HG03060 (cell line): ENCODE measurements at regions not wholly inside any gene's neighbourhood (a gene's known extent, or its start where the extent isn't known, plus 50 kb on each side); places are given as distances from the start of the nearest gene placed in this dataset.

Experiments used
- ATAC-seq: cut with Tn5 transposase; IDR thresholded peaks from one replicate; pipeline ENCODE4 v1.9.1; 2021; ENCODE audit warnings: low read depth, moderate number of reproducible peaks; ENCODE audit not compliant: unreplicated experiment

DNA sequence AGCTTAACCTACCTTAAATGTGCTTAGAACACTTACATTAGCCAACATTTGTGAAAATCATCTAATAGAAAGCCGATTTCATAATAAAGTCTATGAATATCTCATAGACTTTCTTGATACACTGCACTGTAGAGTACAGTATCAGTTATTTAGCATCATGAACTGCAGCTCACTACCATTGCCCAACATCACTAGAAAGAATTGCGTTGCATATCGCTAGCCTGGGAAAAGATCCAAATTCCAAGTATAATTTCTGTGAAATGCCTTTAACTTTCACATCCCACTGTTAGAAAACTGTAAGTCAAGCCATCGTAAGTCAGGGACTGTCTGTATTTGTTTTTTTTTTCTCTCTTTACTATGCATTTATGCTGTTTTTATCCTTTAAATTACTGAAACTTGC is 918.6 kb upstream of the PABPC4L start:
- no peak for ATAC-seq

DNA sequence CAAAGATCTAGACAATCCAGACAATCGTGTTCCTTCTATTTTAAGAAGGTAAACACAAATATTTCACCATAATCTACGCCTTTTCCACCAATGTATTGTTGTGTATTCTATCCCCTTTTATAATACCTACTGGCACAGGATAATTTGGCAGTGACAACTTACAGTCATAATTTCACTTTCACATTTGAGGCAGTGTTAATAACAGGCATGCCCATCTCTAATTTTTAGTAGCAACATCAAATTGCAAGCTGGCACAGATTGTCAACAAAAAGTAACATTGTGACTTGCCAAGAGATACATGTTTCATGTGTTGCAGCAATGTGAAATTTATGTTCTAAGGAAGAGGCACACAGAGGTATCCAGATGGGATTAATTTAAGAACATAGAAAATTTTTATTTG is 912.5 kb upstream of the PABPC4L start:
- ATAC-seq = no peak

DNA sequence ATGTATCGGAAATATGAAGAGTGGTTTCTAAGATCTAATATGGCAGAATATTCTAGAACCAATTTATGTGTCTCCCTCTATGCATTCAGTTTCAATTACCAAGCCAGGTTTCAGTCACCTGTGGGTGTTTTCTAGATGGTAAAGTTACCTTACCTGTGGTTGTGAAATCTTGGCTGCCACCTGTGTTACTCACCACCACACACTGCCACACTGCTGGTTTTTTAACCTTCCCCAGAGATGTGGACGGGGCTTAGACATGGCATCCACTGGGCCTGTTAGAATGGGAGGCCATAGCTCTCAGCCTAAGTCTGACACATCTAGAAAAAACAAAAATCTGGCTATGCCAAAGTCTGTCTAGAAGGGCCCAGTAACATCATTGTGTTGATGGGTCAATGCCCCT is 896.5 kb upstream of the PABPC4L start:
- ATAC-seq = no peak

DNA sequence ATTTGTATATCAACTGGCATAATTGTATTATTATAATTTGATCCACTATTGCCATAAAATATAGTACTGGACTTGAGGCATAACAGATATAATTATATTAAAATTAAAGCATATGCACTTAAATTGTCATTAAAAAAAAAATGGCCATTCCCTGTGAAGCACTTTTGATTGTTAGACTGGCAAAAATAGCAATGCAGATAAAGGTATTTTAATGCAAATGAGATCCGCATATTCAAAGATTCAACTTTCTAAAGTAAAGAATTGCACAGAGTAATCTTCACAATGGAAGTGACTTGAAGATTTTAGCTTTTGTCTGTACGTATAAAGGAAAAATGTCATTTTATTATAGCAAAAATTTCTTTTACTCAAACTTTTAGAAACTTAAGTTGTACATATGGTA is 871.8 kb upstream of the PABPC4L start:
- no peak for ATAC-seq

DNA sequence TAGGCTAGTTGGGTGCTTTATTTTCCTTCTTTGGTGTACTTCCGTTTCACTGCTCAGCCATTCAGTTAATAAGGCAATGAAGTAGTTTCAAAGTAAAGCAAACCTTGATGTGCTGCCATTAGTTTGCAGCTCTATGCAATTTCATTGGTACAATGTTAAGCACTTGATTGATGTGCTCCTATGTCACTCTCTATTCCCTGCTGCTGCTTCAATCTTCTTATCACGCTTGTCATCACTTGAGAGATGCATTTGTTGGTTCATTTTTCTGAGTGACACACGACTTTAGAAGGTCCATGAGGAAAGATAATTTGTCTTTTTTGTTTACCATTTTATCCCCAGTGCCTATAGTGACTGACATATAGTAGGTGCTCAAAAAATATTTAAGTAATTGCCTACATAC is 871.0 kb upstream of the PABPC4L start:
- no peak for ATAC-seq

DNA sequence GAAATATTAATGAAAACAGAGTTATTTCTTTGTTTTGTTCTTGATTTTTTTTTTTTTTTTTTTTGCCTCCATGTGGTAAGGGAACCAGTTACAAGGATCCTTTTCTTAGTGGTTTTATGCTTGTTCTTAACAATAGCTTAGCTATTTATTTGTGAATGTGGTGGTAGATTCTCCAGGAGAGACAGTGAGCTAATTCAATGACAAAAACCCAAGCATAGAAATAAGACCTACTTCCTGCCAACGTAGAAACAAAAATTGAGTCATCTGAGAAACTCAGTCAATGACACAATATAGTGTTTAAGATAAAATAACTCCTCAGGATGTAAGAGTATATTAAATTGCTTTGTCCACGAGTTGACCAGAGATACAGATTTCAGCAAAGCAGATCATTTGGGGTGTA is 863.8 kb upstream of the PABPC4L start:
- no peak for ATAC-seq

DNA sequence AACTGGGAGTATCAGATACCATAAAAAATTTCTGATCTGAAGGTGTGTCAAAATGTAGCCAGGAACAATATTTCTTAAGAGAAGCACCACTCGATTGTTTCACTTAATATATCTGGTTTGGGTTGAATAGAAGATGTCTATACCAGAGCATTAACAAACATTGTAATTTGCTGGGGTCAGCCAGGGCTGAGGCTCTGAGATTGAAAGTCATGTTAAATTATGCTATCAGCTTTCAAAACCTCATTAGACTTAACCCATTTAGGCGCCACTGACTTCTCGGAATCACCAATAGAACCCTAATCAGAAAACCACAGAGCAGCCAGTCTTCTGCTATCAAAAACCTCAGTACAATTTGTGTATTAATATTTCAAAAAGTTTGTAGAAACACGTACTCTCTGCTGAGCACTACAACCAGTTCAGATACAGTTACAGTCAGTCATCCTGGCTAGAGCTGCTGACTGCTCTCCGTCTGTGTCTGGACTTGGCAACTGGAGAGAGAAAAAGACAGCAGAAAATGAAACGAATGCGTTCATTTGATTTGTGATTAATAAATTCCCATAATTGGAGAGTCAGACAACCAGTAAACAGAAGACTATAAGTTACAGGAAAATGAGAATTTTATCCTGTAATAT is 848.6 kb upstream of the PABPC4L start:
- no peak for ATAC-seq

DNA sequence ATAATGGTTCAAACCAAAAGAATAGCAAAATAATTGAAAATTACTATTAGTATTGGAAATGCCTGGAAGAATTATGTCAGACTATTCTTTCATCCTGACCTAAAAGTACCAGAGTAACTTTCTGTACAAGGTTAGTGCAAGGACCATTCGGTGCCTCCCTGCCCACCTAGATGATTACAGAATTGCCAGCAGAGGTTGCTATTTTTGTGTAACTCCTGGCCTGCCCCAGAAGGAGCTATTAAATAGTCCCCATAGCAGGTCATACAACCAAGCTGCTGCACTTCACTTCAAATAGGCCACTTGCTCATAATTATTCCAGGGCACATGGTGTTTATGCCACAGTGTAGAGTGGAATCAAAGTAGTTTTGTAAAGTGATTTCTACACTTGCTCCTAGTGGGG is 831.1 kb upstream of the PABPC4L start:
- ATAC-seq = no peak

DNA sequence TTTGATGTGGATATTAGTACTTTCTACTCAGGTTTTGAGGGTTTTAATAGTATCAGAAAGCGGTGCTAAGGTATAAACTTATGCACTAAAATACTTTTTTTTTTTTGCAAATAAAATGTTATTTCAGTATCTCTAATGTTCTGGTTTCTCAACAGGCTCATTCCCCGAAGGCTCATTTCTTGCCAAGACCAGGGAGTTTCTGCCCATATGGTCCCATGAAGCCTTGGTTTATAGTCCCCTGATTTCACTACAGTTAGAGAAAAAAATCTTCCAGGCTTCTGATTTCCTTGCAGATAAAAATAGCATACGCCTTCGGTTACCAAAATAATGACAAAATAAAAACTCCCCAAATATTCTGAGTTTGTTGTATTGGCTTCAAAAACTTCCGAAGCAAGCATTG is 814.2 kb upstream of the PABPC4L start:
- ATAC-seq = no peak

DNA sequence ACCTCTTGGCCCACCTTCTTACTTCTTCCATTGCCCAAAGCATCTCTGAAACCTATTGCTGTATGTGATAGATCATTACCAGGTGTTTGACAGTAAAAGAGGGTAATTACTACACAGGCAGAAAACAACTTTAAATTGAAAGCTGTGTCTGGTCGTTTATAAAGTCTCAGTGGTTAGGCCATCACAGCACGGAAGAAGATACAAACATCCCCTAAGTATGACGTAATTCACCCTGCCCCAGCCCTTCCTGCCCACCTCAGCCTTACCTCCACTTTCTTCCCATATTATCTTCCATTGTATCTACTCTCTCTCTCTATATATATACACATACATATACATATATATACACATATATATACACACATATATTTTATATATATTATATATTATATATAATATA is 805.8 kb upstream of the PABPC4L start:
- ATAC-seq = no peak

DNA sequence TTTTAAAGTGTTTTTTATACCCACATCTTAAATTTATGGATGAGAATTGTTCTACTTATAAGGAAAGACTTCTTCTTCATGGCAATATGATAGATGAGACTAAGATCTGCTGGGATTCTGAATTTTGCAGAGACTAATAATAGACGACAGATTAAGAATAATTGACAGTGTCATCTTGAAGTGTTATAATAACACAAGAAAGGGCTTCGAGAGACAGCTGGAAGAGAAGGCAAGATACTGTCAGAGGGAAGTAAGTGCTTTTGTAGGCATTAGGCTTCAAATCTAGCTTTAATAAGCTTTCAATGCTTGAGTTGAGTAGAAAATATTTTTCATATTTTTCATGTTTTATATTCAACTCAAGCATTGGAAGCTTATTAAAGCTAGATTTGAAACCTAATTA is 797.6 kb upstream of the PABPC4L start:
- no peak for ATAC-seq

DNA sequence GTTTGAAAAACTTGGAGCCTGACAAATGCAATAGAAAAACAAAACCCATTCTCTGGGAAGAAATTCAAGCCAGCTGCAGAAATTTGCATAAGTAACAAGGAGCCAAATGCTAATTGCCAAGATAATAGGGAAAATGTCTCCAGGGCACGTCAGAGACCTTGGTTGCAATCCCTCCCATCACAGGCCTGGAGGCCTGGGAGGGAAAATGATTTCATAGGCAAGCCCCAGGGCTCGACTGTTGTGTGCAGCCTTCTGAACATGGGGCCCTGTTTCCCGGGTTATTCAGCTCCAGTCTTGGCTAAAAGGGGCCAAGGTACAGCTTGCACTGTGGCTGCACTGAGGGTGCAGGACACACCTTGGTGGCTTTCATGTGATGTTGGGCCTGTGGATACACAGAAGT is 760.4 kb upstream of the PABPC4L start:
- no peak for ATAC-seq

DNA sequence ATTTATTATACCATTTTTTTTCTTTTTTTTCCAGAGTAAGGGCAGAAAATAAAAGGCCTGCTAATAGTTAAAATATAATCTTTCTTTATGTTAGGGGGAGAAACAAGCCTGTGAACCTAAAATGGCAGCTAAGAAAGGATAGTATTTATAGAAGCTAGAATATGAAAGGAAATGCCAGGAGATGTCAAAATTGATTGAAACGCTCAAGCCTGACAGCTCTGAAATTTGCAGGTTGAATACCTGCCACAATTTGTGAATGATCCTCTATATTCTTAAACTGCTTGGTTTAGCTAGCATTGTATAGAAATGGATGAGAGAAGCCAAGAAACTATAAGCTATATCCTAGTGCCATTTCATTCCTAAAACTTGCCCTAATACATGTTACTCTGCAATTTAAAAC is 757.3 kb upstream of the PABPC4L start:
- ATAC-seq = no peak

DNA sequence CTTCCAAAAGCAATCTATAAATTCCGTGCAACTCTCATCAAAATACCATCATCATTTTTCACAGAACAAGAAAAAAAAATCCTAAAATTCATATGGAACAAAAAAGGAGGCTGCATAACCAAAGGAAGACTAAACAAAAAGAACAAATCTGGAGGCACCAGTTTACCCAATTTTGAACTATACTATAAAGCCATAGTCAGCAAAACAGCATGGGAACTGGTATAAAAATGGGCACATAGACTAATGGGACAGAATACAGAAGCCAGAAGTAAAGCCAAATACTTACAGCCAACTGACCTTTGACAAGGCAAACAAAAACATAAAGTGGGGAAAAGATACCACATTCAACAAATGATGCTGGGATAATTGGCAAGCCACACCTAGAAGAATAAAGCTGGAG is 753.5 kb upstream of the PABPC4L start:
- no peak for ATAC-seq

DNA sequence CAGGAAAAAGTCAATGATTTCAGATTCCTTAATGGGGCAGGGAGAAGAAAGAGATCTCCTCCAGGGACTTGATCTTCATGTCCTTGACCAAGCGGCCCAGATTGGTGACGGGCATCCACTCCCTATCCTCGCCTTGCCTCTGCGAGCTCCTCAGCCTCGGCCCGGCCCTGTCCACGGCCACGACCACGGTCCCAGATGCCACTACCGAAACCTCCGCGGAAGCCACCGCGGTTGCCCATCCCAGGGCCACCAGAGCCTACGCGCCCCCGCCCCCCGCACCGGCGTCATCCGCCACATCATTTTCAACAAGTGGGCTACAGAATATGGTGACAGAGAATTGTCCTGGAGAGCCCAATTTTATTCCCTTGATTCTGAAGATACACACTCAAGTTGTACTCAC is 751.2 kb upstream of the PABPC4L start:
- ATAC-seq = no peak

DNA sequence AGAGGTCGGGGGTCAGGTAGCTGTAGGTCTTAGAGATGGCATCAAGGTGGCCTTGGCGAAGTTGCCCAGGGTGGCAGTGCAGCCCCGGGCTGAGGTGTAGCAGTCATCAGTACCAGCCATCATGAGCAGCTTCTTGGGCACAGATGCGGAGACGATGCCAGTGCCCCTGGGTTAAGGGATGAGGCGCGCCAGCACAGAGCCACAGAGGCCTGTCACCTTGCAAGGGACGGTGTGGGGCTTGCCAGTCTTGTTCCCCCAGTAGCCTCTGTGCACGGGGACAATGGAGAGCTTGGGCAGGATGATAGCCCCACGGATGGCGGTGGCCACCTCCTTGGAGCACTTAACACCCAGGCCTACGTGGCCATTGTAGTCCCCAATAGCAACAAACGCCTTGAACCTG is 750.7 kb upstream of the PABPC4L start:
- ATAC-seq = no peak

DNA sequence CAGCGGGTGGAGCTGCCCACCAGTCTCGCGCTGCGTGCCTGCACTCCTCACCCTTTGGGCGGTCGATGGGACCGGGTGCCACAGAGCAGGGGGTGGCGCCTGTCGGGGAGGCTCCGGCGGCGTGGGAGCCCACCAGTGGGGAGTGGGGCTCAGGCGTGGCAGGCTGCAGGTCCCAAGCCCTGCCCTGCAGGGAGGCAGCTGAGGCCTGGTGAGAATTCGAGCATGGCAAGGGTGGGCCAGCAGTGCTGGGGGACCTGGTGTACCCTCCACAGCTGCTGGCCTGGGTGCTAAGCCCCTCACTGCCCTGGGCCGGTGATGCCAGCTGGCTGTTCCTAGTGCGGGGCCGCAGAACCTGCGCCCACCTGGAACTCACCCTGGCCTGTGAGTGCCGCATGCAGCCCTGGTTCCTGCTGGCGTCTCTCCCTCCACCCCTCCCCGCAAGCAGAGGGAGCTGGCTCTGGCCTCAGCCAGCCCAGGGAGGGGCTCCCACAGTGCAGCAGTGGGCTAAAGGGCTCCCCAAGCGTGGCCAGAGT is 746.6 kb upstream of the PABPC4L start:
- ATAC-seq = no peak

DNA sequence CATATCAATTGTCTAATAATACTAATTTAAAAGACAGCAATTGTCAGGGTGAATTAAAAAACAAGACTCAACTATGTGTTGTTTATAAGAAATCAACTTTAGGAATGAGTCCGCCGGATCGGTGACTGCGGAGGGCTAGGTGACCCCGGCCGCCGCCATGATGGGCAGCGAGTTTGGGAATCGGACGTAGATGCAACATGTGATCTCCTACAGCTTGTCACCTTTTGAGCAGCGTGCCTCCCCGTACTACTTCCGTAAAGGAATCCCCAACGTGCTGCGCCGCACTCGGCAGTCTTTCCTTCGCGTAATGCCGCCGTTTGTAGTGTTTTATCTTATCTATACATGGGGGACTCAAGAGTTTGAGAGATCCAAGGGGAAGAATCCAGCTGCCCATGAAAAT is 742.5 kb upstream of the PABPC4L start:
- ATAC-seq = no peak

DNA sequence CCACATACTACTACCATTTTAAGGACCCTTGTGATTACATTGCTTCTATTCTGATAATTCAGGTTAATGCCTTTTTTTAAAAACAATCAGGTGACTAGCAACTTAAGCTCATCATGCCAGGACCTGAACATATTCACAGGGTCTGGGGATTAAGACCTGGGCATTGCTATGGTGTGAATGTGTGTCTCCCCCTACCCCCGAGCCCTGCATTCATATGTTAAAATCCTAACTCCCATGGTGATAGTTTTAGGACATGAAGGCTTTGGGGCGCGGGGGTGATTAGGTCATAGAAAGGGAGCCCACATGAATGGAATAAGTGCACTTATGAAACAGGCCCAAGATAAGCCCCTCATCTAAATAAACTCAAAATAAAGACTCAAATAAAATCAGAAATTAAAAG is 734.4 kb upstream of the PABPC4L start:
- ATAC-seq = no peak

DNA sequence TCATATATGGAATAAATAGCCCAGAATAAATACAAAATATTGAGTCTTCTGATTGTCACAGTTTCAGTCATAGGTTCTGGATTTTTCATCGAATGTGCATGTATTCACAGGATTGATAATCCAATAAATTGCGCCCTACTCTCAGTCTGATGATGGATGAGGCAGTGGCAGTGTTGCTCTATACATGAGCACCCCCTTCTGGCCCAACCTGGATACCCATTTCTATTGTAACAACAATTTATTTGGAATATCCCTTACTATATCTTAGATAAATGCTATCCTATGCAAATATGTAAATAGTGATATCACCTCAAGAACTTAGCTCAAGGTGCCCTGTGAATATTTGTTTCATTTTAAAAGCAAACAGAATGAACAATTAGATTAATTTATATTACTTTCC is 733.7 kb upstream of the PABPC4L start:
- ATAC-seq = no peak

DNA sequence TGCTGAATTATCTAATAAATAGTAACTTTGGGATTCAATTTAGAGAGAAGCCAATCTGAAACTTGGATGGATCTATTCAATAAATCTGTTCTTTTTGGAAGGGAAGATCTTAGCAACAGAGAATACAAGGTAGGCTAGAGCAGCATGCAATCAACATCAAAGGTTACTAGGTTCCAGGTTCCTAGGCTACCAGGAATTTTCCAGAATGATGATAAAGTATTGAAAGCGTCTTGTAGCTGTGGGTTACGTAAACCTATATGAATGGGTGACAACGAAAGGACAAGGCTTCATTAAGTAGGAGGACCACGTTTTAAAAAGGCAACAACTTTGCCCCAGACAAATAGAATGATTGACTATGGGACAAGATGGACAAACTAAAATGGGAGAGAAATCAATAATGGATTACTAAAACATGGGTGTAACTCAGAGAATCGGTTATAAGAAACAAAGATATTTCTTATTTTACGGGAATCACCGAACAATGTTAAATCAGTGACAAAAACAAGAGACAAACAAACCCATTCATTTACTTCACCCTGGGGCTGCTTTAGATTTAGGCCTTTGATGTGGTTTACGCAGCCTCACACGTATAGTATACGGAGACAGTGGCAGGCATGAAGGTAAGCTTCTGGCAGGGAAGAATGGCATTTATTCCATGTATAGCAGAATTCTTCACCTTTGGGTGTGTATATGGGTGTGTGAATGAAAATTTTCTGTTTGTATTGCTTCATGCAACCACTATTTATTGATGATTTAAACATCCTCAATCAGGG is 732.6 kb upstream of the PABPC4L start:
- ATAC-seq = no peak

DNA sequence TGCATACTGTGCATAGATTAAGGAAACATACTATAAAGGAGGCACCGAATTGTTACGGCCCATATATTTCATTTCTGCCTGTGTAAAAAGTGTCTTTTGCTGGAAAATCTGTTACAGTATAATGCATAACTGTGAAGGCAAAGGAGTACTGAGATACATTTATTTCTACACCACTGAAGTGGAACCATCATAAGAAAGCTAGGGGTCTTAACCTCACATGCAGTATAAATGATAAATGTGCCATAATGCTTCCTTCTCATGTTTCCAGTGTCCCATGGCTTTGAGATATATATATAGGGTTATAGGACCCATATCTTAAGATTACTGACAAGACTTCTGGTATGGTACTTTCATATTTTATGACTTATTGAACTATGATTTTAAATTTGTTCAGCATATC is 713.8 kb upstream of the PABPC4L start:
- ATAC-seq = no peak
